ENCODE measurements at regions not wholly inside any gene's neighbourhood (a gene's known extent, or its start where the extent isn't known, plus 50 kb on each side); places are given as distances from the start of the nearest gene placed in this dataset.
"Not testable (repeated sequence)": the region's sequence is repeated elsewhere in the genome, so short reads cannot be mapped to it uniquely, and the experiment has no call there.

- FAIRE-seq; H3K9ac ChIP-seq (ENCODE audit: insufficient read depth in 1 of 2, low read depth in 2 of 2, low read length in 2 of 2); DNase-seq (ENCODE audit: extremely low read depth in 1 of 4, low spot score in 3 of 4); ATAC-seq; H3K4me1 ChIP-seq (replicated peaks in 1 of 2; ENCODE audit: control insufficient read depth in 2 of 2, insufficient read depth in 2 of 2, low read length in 2 of 2); POLR2A ChIA-PET; H4K20me1 ChIP-seq (replicated peaks; ENCODE audit: control insufficient read depth, insufficient read depth, low read length); H2AFZ ChIP-seq (ENCODE audit: low read depth, low read length); H3K9me3 ChIP-seq (replicated peaks; ENCODE audit: control insufficient read depth, insufficient read depth, low read depth, low read length); in situ Hi-C loops (cut with MboI); H3K27me3 ChIP-seq (ENCODE audit: control insufficient read depth in 2 of 2, insufficient read depth in 2 of 2, low read length in 2 of 2); intact Hi-C loops (cut with micrococcal nuclease); H3K4me3 ChIP-seq; H3K27ac ChIP-seq (ENCODE audit: extremely low read depth, low read depth, low read length); H3K79me2 ChIP-seq (ENCODE audit: control insufficient read depth, insufficient read depth, low read length); H3K9me1 ChIP-seq (ENCODE audit: control insufficient read depth, insufficient read depth, low read length); CTCF ChIA-PET (ENCODE audit: low intra/inter-chr PET ratio); BruUV-seq (replicated peaks); H3K36me3 ChIP-seq (ENCODE audit: control insufficient read depth, insufficient read depth, low read length); H3K4me2 ChIP-seq (ENCODE audit: insufficient read depth, low read length): not testable (repeated sequence)
- WGBS (ENCODE audit: insufficient coverage, low coverage, missing lambda C conversion rate), result 7% methylated on average over 7 of the region's 16 CpGs
Measured at GRCh38 chr18:14223919-14224318, 91.7 kb upstream of the ZNF519 start.

DNA sequence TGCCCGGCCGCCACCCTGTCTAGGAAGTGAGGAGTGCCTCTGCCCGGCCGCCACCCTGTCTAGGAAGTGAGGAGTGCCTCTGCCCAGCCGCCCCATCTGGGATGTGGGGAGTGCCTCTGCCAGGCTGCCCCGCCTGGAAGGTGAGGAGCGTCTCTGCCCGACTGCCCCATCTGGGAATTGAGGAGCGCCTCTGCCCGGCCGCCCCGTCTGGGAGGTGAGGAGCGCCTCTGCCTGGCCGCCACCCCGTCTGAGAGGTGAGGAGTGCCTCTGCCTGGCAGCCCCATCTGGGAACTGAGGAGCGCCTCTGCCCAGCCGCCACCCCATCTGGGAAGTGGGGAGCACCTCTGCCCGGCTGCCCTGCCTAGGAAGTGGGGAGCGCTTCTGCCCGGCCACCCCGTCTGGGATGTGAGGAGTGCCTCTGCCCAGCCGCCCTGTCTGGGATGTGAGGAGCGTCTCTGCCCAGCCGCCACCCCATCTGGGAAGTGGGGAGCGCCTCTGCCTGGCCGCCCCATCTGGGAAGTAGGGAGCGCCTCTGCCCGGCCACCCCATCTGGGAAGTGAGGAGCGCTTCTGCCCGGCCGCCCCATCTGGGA, 91.1 kb upstream of the ZNF519 start:
- H3K79me2 ChIP-seq (ENCODE audit: control insufficient read depth, insufficient read depth, low read length); CTCF ChIA-PET (ENCODE audit: low intra/inter-chr PET ratio); H2AFZ ChIP-seq (ENCODE audit: low read depth, low read length); POLR2A ChIA-PET; intact Hi-C loops (cut with micrococcal nuclease); H3K9ac ChIP-seq (ENCODE audit: insufficient read depth in 1 of 2, low read depth in 2 of 2, low read length in 2 of 2); H3K27ac ChIP-seq (ENCODE audit: extremely low read depth, low read depth, low read length); in situ Hi-C loops (cut with MboI); H3K4me2 ChIP-seq (ENCODE audit: insufficient read depth, low read length); ATAC-seq; H3K27me3 ChIP-seq (ENCODE audit: control insufficient read depth in 2 of 2, insufficient read depth in 2 of 2, low read length in 2 of 2); H3K4me3 ChIP-seq; H4K20me1 ChIP-seq (replicated peaks; ENCODE audit: control insufficient read depth, insufficient read depth, low read length); H3K9me1 ChIP-seq (ENCODE audit: control insufficient read depth, insufficient read depth, low read length); H3K9me3 ChIP-seq (replicated peaks; ENCODE audit: control insufficient read depth, insufficient read depth, low read depth, low read length); H3K4me1 ChIP-seq (replicated peaks in 1 of 2; ENCODE audit: control insufficient read depth in 2 of 2, insufficient read depth in 2 of 2, low read length in 2 of 2); FAIRE-seq; BruUV-seq (replicated peaks); DNase-seq (ENCODE audit: extremely low read depth in 1 of 4, low spot score in 3 of 4); H3K36me3 ChIP-seq (ENCODE audit: control insufficient read depth, insufficient read depth, low read length): not testable (repeated sequence)
- 3% methylated on average over 23 of the region's 31 CpGs for WGBS (ENCODE audit: insufficient coverage, low coverage, missing lambda C conversion rate)

DNA sequence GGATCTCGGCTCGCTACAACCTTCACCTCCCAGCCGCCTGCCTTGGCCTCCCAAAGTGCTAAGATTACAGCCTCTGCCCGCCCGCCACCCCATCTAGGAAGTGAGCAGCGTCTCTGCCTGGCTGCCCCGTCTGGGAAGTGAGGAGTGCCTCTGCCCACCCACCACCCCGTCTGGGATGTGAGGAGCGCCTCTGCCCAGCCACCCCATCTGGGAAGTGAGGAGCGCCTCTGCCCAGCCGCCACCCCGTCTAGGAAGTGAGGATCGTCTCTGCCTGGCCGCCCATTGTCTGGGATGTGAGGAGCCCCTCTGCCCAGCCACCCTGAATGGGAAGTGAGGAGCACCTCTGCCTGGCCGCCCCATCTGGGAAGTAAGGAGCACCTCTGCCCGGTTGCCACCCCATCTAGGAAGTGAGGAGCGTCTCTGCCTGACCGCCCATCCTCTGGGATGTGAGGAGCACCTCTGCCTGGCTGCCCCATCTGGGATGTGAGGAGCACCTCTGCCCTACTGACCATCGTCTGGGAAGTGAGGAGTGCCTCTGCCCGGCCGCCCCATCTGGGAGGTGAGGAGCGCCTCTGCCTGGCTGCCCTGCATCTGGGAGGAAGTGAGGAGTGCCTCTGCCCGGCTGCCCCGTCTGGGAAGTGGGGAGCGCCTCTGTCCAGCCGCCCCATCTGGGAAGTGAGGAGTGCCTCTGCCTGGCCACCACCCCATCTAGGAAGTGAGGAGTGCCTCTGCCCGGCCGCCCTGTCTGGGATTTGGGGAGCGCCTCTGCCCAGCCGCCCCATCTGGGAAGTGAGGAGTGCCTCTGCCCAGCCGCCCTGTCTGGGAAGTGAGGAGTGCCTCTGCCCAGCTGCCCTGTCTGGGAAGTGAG, 90.4 kb upstream of the ZNF519 start:
- H3K36me3 ChIP-seq (ENCODE audit: control insufficient read depth, insufficient read depth, low read length); H3K4me3 ChIP-seq; DNase-seq (ENCODE audit: extremely low read depth in 1 of 4, low spot score in 3 of 4); in situ Hi-C loops (cut with MboI); H3K9ac ChIP-seq (ENCODE audit: insufficient read depth in 1 of 2, low read depth in 2 of 2, low read length in 2 of 2); H2AFZ ChIP-seq (ENCODE audit: low read depth, low read length); CTCF ChIA-PET (ENCODE audit: low intra/inter-chr PET ratio); intact Hi-C loops (cut with micrococcal nuclease); POLR2A ChIA-PET; H3K4me1 ChIP-seq (replicated peaks in 1 of 2; ENCODE audit: control insufficient read depth in 2 of 2, insufficient read depth in 2 of 2, low read length in 2 of 2); H4K20me1 ChIP-seq (replicated peaks; ENCODE audit: control insufficient read depth, insufficient read depth, low read length); H3K27me3 ChIP-seq (ENCODE audit: control insufficient read depth in 2 of 2, insufficient read depth in 2 of 2, low read length in 2 of 2); H3K27ac ChIP-seq (ENCODE audit: extremely low read depth, low read depth, low read length); H3K9me3 ChIP-seq (replicated peaks; ENCODE audit: control insufficient read depth, insufficient read depth, low read depth, low read length); H3K4me2 ChIP-seq (ENCODE audit: insufficient read depth, low read length); FAIRE-seq; BruUV-seq (replicated peaks); H3K79me2 ChIP-seq (ENCODE audit: control insufficient read depth, insufficient read depth, low read length); H3K9me1 ChIP-seq (ENCODE audit: control insufficient read depth, insufficient read depth, low read length); ATAC-seq: not testable (repeated sequence)
- WGBS (ENCODE audit: insufficient coverage, low coverage, missing lambda C conversion rate), result 3% methylated on average over 11 of the region's 31 CpGs

All from K562 (cell line).